ENCODE measurements at regions not wholly inside any gene's neighbourhood (a gene's known extent, or its start where the extent isn't known, plus 50 kb on each side); places are given as distances from the start of the nearest gene placed in this dataset.

DNA sequence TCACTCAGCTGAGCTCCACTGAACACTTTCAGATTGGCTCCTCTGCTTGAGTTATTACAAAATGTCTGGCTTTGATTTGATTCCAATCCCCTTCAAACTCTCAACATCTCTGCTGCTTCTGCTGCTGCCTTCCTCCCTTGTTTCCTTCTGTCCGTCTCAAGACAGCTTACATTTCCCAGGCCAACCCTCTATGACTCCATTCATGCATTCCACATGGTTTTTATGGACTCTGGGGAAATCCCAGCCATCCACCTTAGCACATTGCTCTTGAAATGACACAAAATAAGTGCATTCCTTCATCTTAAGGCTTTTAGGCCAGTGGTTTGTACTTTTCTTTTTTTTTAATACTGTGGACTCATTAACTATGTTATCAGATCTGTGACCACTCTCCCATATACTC, 68.5 kb upstream of the TMEM164 start:
- no peak for DNase-seq

DNA sequence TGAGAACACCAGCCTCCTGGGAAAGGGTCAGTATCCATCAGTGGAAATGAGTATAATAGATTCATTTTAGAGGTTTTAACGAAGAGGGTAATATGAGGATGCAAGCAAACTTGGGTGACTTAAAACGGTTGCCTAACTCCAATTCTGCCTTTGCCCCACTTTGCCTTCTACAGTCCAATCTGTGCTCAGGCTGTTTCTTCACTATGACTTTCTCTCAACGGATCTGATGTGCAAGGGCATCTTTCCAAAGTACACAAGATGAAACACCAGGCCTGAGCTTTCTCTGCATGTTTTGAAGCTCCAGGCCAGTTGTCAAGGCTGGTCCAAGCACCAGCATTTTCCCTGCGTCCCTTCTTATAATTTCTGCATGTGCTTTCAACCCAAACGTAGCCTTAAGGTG, 68.0 kb upstream of the TMEM164 start:
- no peak for DNase-seq

DNA sequence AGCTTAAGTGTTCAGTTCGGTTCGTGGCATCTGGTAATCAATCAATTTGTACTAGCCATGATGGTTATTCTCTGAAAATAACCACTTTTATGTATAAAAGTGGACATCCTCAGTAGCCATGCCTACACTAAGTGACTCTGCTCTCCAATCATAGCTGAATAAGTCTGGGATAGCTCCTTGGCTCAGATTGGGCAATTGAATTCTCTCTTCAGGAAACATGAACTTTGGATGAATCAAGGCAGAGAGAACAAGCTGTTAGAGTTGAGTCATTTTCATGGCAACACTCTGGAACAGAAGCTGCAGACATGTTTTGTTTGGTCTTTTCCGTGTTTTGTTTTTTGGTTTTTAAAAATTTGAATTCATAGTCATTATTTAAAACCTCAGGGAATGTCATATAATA, 66.8 kb upstream of the TMEM164 start:
- DNase-seq = no peak

DNA sequence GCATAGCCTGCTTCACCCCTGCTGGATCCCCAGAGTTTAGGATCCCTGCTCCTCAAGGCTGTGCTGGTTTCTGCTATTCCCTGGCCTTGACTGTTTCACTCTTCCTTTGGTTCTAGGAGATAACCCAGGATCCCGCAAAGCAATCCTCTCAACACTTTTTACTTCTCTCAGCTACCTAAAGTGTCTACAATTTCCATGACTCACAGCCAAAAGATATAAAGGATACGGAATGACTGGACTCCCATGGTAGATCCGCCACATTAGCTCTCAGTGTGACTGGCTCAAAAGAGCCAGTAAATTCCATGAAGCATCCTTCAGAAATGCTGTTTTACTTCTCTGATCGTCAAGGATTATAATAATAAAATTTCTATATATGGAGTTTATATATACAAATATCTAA, 66.3 kb upstream of the TMEM164 start:
- no peak for DNase-seq

DNA sequence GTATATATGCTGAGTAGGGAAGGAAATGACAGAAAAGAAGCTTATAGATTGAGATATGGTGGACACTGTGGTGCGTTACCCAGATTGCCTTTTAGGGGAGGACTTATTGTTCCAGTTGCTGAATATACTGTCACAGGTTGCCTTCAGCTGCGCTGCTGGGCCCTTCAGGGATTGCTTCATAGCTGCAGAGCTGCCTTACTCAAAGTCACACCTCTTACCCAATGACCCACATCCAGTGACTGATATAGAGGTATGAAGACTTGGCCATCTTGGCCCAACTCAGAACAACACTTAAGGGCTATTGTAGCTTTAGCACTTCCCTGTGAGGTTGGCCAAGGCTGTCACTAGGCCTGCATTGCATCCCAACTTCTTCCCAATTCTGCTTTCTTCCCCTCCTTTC, 63.4 kb upstream of the TMEM164 start:
- no peak for DNase-seq

DNA sequence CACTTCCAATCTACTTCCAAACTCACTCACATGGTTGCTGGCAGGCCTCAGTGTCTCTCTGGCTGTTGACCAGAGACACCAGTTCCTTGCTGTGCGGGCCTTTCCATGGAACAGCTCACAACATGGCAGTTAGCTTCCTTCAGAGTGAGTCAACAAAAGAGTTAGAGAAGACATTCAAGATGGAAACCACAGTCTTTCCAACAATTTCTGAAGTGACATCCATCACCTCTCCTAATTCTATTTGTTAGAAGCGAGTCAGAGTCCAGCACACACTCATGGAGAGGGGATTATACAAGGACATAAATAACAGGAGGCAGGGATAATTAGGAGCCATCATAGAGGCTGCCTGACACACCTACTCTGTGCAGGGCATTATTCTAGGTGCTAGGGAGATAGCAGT, 62.5 kb upstream of the TMEM164 start:
- no peak for DNase-seq

DNA sequence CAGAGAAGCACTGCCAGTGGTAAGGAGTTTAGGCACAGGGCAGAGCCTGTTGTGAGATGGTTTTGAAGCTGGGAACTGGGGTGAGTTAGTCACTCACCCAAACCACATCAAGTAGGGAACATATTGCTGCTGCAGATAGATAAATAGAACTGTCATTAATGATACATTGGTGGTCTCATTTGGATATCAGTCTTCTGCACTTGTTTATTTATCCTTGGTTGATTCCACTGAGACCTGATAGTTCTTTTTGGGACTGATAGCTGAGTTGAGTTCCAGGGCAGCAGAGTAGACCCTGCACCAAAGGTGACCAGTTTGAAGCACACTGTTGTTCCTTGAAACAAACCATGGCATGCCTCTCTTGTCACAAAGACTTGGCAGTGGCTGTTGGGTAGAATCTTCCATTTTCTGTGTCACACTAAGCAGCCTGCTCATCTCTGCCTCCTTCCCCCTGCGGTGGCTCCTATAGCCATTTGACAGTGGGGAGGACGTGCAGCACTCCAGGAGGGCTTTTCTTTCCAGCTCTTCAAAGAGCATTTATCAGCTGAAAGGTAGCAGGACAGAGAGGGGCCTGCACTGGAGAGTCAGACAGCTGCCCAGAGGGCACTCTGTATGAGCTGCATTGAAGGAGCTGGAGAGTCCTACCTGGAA, 59.7 kb upstream of the TMEM164 start:
- DNase-seq = no peak

DNA sequence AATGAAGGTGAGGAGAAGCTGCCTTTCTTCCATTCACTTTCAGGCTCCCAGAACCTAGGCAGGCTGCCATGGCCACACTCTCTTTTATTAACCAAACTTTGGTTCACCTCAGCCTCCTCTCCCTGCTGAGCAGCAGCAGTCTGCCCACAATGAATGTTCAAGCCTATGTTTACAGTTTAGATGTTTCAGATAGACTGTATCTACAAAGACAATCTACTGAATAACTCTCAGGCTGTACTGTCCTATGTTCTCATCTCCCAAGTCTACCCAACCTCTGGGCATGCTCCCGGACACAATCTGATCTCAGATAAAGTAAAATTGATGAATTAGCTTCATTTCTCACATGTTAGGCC, 59.2 kb upstream of the TMEM164 start:
- no peak for DNase-seq

DNA sequence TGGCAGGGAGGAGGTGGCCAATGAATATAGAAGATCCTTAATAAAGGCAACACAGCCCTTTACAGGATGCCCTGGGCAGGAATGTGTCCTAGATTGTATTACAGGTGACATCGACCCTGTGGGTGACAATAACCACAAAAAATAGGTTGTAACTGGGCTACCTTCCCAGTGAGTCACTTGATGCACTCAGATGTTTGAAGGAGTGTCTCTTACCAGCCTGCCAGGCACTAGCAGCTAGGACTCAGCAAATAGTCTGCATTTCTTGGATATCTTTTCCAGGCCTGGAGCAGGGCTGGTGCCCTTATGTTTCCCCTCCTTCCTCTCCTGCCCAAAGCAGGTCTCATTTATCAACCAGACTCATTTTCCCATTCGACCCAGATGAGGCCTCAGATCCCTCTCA, 50.9 kb upstream of the TMEM164 start:
- DNase-seq = no peak

DNA sequence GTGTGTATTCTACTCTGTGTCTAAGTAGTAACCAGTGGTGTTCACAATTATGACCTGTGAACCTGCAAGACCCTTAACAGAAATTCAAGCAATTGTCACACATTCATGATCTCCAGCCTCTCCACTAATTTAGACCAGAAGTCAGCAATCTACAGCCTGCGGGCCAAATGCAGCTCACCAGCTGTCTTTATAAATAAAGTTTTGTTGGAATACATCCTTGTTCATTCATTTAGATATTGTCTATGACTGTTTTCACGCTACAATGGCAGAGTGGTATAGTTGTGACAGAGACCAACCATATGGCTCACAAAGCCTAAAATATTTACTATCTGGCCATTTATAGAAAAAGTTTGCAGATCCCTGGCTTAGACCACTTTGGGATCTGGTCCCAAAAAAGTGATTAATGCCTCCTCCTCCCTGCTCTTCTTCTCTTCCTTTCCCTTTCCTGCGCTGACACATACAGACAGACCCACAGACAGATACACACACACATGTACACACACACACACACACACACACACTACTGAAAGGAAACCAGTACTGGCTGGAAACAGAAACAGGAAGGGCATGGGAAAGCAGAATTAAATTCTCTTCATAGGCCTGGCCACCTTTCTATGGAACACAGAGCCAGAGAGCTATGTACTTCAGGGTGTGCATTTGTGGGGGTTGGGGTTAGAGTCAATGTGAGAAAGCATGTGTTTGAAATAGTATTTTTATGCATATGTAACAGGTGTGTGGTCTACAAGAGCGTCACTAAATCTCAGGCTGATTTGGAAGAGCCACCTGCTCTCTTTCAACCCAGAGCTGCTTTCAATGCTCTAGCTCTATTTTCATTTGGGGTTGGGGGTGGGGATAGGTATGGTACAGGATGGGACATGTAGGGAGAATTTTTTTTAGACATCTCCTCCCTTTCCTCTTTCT, 49.7 kb upstream of the TMEM164 start:
- no peak for DNase-seq
